GM12865 (cell line): ENCODE measurements at regions not wholly inside any gene's neighbourhood (a gene's known extent, or its start where the extent isn't known, plus 50 kb on each side); places are given as distances from the start of the nearest gene placed in this dataset.

ENCODE experiments used
- DNase-seq: peaks from one replicate; pipeline ENCODE4 v3.0.0; 2010; ENCODE audit warnings: low read depth
- H3K4me3 ChIP-seq: 2 replicates; pipeline ENCODE4 v1.5.1; 2011; ENCODE audit warnings: mild to moderate bottlenecking, low read depth, low read length, control low read depth
- TF ChIP-seq, protein P1 (sequence below): IDR thresholded peaks from 2 replicates; pipeline ENCODE4 v1.5.1; 2011; ENCODE audit warnings: low read length, control low read depth, low read depth, inconsistent platforms; ENCODE audit not compliant: insufficient read depth; ENCODE audit errors: missing control alignments

DNA sequence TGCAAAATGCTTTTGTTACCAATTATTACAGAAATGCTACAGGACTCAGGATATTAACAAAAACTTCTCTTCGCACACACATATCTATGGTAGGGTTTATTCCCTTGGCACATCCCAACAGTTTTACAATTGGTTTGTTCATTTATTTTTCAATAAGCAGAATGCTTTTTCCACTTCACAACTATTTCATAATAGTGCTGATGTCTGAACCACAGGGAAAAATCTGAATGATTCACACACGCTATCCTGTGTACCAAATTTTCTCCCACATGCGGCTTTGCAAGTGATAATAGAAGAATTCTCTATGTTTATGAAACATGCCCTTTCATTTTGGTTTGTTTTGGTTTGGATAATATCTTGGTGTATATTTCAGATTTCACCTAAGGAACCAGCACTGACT, 725.7 kb upstream of the TENM3 start:
- H3K4me3 ChIP-seq: no peak overlapping the region
- TF ChIP-seq, protein P1, sequence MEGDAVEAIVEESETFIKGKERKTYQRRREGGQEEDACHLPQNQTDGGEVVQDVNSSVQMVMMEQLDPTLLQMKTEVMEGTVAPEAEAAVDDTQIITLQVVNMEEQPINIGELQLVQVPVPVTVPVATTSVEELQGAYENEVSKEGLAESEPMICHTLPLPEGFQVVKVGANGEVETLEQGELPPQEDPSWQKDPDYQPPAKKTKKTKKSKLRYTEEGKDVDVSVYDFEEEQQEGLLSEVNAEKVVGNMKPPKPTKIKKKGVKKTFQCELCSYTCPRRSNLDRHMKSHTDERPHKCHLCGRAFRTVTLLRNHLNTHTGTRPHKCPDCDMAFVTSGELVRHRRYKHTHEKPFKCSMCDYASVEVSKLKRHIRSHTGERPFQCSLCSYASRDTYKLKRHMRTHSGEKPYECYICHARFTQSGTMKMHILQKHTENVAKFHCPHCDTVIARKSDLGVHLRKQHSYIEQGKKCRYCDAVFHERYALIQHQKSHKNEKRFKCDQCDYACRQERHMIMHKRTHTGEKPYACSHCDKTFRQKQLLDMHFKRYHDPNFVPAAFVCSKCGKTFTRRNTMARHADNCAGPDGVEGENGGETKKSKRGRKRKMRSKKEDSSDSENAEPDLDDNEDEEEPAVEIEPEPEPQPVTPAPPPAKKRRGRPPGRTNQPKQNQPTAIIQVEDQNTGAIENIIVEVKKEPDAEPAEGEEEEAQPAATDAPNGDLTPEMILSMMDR: no peak
- DNase-seq: no peak

DNA sequence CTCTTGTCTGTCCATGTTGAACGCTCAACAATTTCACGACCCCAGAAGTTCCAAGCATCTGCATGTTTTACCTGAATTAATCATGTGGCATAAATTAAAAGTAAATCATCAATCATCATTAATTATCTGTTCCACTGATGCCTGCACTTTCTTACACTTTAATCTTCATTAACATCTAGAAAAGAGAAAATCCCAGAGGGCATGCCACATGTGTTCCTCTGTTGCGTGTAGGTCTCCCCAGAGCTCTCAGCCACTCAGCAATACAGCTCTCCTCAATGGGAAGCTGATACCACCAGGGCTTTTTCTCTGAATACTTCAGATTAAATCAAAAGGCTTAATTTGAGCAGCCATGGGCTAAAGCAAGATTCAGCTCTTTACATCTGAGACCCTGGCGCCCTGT, 722.4 kb upstream of the TENM3 start:
- DNase-seq: no peak
- TF ChIP-seq, protein P1: no peak
- H3K4me3 ChIP-seq: no peak overlapping the region

DNA sequence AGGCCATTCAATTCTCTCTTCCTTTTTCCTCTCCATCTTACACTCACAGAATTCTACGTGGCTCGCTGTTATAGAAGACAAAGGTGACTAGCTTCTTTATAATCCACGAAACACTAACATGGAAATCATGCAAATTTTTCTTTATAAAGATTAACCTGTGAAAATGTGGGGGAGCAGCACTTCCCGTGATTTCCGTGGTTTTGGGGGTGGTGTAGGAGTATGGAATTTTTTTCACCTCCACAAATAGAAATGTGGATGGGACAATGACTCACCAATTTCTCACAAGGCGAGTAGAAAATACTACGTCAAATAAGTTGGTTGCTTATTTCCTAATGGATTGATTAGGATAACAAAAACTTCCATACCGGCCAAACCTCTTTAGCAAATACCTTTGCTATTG, 719.2 kb upstream of the TENM3 start:
- no peak for DNase-seq
- no peak overlapping the region for H3K4me3 ChIP-seq
- TF ChIP-seq, protein P1: no peak

DNA sequence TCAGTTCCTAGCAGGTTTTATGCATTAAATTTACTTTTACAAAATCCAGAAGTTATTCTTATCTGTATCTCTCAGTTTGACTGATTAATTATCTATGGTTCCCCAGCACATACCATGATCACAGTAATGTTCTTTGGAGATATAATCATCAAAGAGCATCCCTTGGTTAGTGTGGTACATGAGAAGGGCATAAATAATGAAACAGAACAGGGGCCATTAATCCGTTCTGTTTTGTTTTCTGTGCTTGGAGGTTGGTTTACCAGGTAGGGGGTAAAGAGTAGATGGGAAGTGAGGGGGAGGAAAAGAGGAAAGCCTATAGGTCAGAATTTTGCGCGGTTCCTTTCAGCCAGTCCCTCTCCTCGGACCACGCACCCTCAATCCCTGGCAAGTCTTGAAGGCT, 718.7 kb upstream of the TENM3 start:
- no peak overlapping the region for H3K4me3 ChIP-seq
- no peak for DNase-seq
- TF ChIP-seq, protein P1: no peak

DNA sequence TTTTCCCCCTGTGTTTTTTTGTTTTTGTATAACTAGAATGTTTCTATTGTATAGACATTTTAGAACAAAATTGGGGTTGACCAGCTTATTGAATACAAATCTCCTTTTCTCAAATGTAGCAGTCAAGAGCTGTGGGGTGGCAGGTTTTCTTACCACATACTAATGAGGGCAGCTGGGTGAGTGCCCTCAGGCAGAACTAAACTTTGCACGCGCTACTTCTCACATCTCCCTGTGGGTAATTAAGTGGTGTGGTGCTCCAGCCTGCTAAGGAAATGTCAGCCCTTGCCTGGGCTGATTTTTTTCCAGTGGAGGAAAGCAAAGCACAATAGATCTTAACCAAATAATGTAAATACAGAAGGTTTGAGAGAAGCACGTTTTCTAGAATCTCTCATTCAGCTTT, 717.6 kb upstream of the TENM3 start:
- TF ChIP-seq, protein P1: no peak
- no peak overlapping the region for H3K4me3 ChIP-seq
- DNase-seq: no peak

DNA sequence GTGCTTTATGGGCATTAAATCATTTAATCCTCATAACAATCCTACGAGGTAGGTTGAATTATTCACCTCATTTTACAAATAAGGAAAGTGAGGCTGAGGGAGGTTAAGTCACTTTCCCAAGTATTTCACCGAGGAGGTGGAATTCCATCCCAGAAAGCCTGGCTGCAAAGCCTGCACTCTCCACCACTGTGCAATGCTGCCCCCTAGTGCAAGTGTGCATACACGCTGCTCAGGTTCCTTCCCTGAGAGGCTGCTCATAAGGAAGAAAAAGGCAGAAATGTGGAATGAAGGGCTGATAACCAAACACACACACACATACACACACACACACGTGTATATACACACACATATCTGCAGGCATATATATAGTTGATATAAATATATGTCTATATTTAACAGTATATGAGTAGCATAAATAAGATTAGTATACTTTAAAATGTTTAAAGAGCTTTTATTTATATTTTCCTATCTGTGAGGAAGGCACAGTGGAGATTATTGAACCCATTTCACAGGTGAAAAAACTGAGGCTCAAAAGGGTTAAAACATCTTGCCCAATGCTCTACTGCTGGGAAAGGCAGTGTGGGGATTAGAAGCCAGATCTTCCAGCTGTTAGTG, 714.5 kb upstream of the TENM3 start:
- peak; percentile 52 for DNase-seq
- TF ChIP-seq, protein P1: peak; percentile 90
- H3K4me3 ChIP-seq: no peak overlapping the region

DNA sequence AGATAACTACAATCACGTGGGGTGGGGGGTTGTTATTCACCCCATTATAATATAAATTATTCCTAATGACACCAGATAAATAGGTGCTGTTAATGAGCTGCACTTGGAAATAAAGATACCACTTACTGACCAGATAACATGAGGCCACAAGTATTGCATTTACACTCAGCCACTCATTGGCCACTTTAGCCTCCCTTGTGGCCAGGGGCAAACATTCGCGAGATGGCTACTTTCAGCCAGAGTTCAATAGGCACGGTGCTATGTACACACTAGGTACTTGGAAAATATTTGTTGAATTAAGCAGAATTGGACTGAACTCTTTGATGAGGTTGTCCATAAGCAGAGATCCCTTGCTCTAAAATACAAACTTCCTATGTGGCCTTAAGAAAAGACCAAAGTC, 713.7 kb upstream of the TENM3 start:
- DNase-seq: no peak
- H3K4me3 ChIP-seq: no peak overlapping the region
- TF ChIP-seq, protein P1: no peak
